Activated CD8-positive, alpha-beta T cell treated with anti-CD3 and anti-CD28 coated beads for 36 hours (primary cell): ENCODE measurements at regions not wholly inside any gene's neighbourhood (a gene's known extent, or its start where the extent isn't known, plus 50 kb on each side); places are given as distances from the start of the nearest gene placed in this dataset.

Experiments used
- ATAC-seq: fragments of 200-7000 bp; cut with Tn5 transposase; one replicate; pipeline ENCODE4 v1.10.0; 2021; ENCODE audit warnings: mild to moderate bottlenecking, moderate library complexity
- CTCF ChIA-PET: fragments of 350-600 bp; sonication (Branson Sonifier 250); formaldehyde crosslinking; loops from one replicate; lab custom pipeline; 2021; ENCODE audit warnings: antibody characterized with exemption; lab: Charles Lee
- POLR2A ChIA-PET: fragments of 350-600 bp; sonication (Branson Sonifier 250); formaldehyde crosslinking; loops from one replicate; lab custom pipeline; 2021; ENCODE audit warnings: antibody characterized with exemption; lab: Charles Lee
- DNase-seq: peaks from one replicate; pipeline ENCODE4 v3.0.0-alpha.2; 2020
- H3K27ac Mint-ChIP-seq: one replicate; pipeline ENCODE4 v1.8.0; 2021; ENCODE audit warnings: mild to moderate bottlenecking, mixed read lengths
- H3K27me3 Mint-ChIP-seq: one replicate; pipeline ENCODE4 v1.8.0; 2021; ENCODE audit warnings: mixed read lengths
- H3K36me3 Mint-ChIP-seq: one replicate; pipeline ENCODE4 v1.8.0; 2021; ENCODE audit warnings: low read depth, mixed read lengths
- H3K4me1 Mint-ChIP-seq: one replicate; pipeline ENCODE4 v1.8.0; 2021; ENCODE audit warnings: low read depth, mixed read lengths
- H3K4me3 Mint-ChIP-seq: one replicate; pipeline ENCODE4 v1.8.0; 2021; ENCODE audit warnings: mild to moderate bottlenecking, moderate library complexity, mixed read lengths
- H3K9me3 Mint-ChIP-seq: one replicate; pipeline ENCODE4 v1.8.0; 2021; ENCODE audit warnings: mixed read lengths
- CTCF ChIP-seq: fragments of 200-600 bp; IDR thresholded peaks from one replicate; pipeline ENCODE4 v1.8.0; 2022; ENCODE audit warnings: antibody characterized with exemption, mild to moderate bottlenecking
- intact Hi-C: fragments of 100-400 bp; cut with micrococcal nuclease; formaldehyde crosslinking; loops from one replicate; pipeline ENCODE4 v1.10.0; 2022

- Mint-ChIP-seq H3K36me3 (no peaks in the 10 kb centered on the region), H3K27ac (no peak overlapping the region), H3K27me3 (no peaks in the 10 kb centered on the region), H3K4me3 (no peak overlapping the region), H3K4me1 (no peaks in the 10 kb centered on the region), H3K9me3 (no peaks in the 10 kb centered on the region)
- ChIA-PET CTCF (no interaction called here), POLR2A (no interaction called here)
- DNase-seq: no peak
- ATAC-seq: no peak
- intact Hi-C loops: no loop called here
- TF ChIP-seq CTCF: no peak
These were observed 217.5 kb upstream of the ADAMTS3 start for GRCh38 chr4:72786401-72786990.

GRCh38 chr4:72779241-72779640 is 210.2 kb upstream of the ADAMTS3 start:
- DNase-seq (no peak), ATAC-seq (no peak)
- TF ChIP-seq CTCF: no peak
- H3K4me3 Mint-ChIP-seq: no peak overlapping the region
- H3K4me1 Mint-ChIP-seq: no peaks in the 10 kb centered on the region
- H3K27ac Mint-ChIP-seq: no peak overlapping the region
- CTCF ChIA-PET: no interaction called here
- no peaks in the 10 kb centered on the region for H3K36me3 Mint-ChIP-seq
- intact Hi-C loops: no loop called here
- no peaks in the 10 kb centered on the region for H3K9me3 Mint-ChIP-seq
- no peaks in the 10 kb centered on the region for H3K27me3 Mint-ChIP-seq
- POLR2A ChIA-PET: no interaction called here

- intact Hi-C loops: no loop called here
- POLR2A ChIA-PET: no interaction called here
- CTCF ChIA-PET: interaction anchor here (0.7 kb wide), 1 partner anchor 223 kb away, joined by 3 read pairs; no protein-coding TSS in a partner anchor
These were observed 208.4 kb upstream of the ADAMTS3 start for GRCh38 chr4:72777436-72777835.

GRCh38 chr4:72770708-72771107 is 201.7 kb upstream of the ADAMTS3 start:
- Mint-ChIP-seq H3K9me3 (no peaks in the 10 kb centered on the region), H3K36me3 (no peaks in the 10 kb centered on the region), H3K27ac (no peak overlapping the region), H3K4me3 (no peak overlapping the region), H3K27me3 (no peaks in the 10 kb centered on the region), H3K4me1 (no peaks in the 10 kb centered on the region)
- POLR2A ChIA-PET: no interaction called here
- ATAC-seq (no peak), DNase-seq (no peak)
- TF ChIP-seq CTCF: no peak
- intact Hi-C loops: no loop called here
- CTCF ChIA-PET: no interaction called here

More at GRCh38 chr4:72777436-72777835, 208.4 kb upstream of the ADAMTS3 start:
- Mint-ChIP-seq H3K36me3 (no peaks in the 10 kb centered on the region), H3K9me3 (no peaks in the 10 kb centered on the region), H3K27ac (no peak overlapping the region), H3K4me3 (no peak overlapping the region), H3K27me3 (no peaks in the 10 kb centered on the region), H3K4me1 (no peaks in the 10 kb centered on the region)
- no peak for ATAC-seq
- TF ChIP-seq CTCF: no peak
- no peak for DNase-seq

GRCh38 chr4:72768364-72768763 is 199.3 kb upstream of the ADAMTS3 start:
- ChIA-PET CTCF (interaction anchor here (0.7 kb wide), 1 partner anchor 600 kb away, joined by 3 read pairs; no protein-coding TSS in a partner anchor), POLR2A (no interaction called here)
- H3K27ac Mint-ChIP-seq: no peak overlapping the region
- no peaks in the 10 kb centered on the region for H3K9me3 Mint-ChIP-seq
- H3K36me3 Mint-ChIP-seq: no peaks in the 10 kb centered on the region
- H3K27me3 Mint-ChIP-seq: no peaks in the 10 kb centered on the region
- no peak overlapping the region for H3K4me3 Mint-ChIP-seq
- ATAC-seq (no peak), DNase-seq (no peak)
- TF ChIP-seq CTCF: no peak
- intact Hi-C loops: no loop called here
- no peaks in the 10 kb centered on the region for H3K4me1 Mint-ChIP-seq
